HEK293 (cell line): ENCODE measurements at regions not wholly inside any gene's neighbourhood (a gene's known extent, or its start where the extent isn't known, plus 50 kb on each side); places are given as distances from the start of the nearest gene placed in this dataset.

ENCODE experiments used
- ZBTB26 ChIP-seq: fragments of 450-650 bp; formaldehyde crosslinking; optimal IDR thresholded peaks from 2 replicates; pipeline ENCODE3; 2016; ENCODE audit warnings: missing biosample characterization, mild to moderate bottlenecking, missing genetic modification characterization
- ZNF112 ChIP-seq: fragments of 450-650 bp; formaldehyde crosslinking; IDR thresholded peaks from 2 replicates; pipeline ENCODE4 v1.5.0; 2017; ENCODE audit warnings: missing biosample characterization, missing genetic modification characterization
- ZNF132 ChIP-seq: fragments of 450-650 bp; formaldehyde crosslinking; IDR thresholded peaks from 2 replicates; pipeline ENCODE4 v1.5.1; 2017; ENCODE audit warnings: missing biosample characterization, missing genetic modification characterization, borderline replicate concordance
- ZNF146 ChIP-seq: fragments of 450-650 bp; formaldehyde crosslinking; IDR thresholded peaks from 2 replicates; pipeline ENCODE4 v1.5.1; 2016; ENCODE audit warnings: missing biosample characterization, missing genetic modification characterization
- ZNF768 ChIP-seq: fragments of 450-650 bp; formaldehyde crosslinking; IDR thresholded peaks from 2 replicates; pipeline ENCODE4 v1.5.1; 2018; ENCODE audit warnings: missing biosample characterization, mild to moderate bottlenecking, missing genetic modification characterization
- ZNF777 ChIP-seq: fragments of 450-650 bp; formaldehyde crosslinking; IDR thresholded peaks from 2 replicates; pipeline ENCODE4 v1.5.1; 2017; ENCODE audit warnings: missing biosample characterization, missing genetic modification characterization, borderline replicate concordance
- ZNF785 ChIP-seq: fragments of 450-650 bp; formaldehyde crosslinking; IDR thresholded peaks from 2 replicates; pipeline ENCODE4 v1.5.1; 2016; ENCODE audit warnings: missing biosample characterization, missing genetic modification characterization
- ZSCAN18 ChIP-seq: fragments of 450-650 bp; formaldehyde crosslinking; IDR thresholded peaks from 2 replicates; pipeline ENCODE4 v1.5.1; 2016; ENCODE audit warnings: missing biosample characterization, missing genetic modification characterization

- no peak for TF ChIP-seq ZNF112
- TF ChIP-seq ZSCAN18 (tag by site-specific recombination): no peak
- TF ChIP-seq ZNF146: no peak
- no peak for TF ChIP-seq ZNF777 (tag by site-specific recombination)
- no peak for TF ChIP-seq ZNF785 (tag by site-specific recombination)
- TF ChIP-seq ZNF132 (tag by site-specific recombination): no peak
- TF ChIP-seq ZNF768 (tag by site-specific recombination): no peak
- no peak for TF ChIP-seq ZBTB26 (tag by site-specific recombination)
These were observed 118.4 kb upstream of the BTBD3 start for GRCh38 chr20:11799281-11799684.
